ENCODE measurements at regions not wholly inside any gene's neighbourhood (a gene's known extent, or its start where the extent isn't known, plus 50 kb on each side); places are given as distances from the start of the nearest gene placed in this dataset.

DNA sequence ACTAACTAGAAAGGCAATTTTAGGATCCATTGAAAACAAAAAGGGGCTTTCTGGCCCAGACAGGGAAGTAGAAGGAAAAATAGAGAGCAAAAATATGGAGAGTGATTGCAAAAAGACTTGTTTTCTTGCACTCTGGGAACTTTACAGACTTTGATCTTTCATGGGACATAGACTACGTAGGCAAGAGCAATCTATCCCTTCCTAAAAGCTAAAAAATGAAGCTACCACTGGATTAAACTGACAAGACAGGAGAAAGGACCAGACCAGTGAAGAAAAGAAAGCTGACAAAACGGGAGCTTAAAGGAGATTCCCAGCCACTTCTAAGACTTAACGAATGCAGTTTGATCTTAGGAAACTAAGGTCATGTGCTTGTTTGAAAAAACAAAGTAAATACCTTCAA, 524.5 kb downstream of the KLF5 start:
- Histone ChIP-seq H3K27ac (peak overlapping the region in 1 of 21 experiments; percentile 52), H3K4me3 (no peak overlapping the region)

GRCh38 chr13:73580513-73581267, 521.9 kb downstream of the KLF5 start:
- H3K27ac ChIP-seq, result no peak overlapping the region
- no peak overlapping the region for H3K4me3 ChIP-seq

DNA sequence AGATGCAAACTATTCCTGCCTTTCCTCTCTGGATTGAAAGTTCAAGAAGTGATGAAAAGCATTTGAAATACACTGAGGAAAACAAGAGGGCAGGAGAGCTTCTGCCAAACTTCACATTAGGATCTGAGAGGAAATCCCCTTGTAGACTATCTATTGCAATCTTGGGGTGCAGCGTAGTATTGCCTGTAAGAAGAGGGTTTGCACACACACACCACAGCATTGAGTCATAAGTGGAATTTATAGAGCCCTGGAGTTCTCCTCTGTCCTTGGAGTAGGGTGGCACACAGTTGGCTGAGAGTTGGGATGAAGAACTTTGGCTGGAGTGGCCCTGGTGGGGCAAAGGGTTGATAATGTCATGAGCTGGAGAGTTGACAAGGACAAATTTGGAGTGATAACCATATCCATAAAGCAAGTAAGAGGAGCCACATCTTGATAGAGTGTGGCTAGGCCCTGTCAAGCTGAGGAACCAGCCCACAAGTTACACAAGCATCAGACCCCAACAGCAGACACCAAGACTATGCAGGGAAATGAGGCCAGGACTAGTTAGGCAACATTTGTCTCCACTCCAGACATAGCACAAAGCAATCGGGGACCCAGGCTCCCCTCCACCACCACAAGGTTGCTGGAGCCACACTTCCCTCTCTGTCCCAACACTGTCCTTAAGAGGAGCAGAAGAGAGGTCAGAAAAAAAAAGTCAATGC, 520.9 kb downstream of the KLF5 start:
- Histone ChIP-seq H3K27ac (no peak overlapping the region), H3K4me3 (no peak overlapping the region)

GRCh38 chr13:73578251-73578875, 519.6 kb downstream of the KLF5 start:
- Histone ChIP-seq H3K4me3 (no peak overlapping the region), H3K27ac (no peak overlapping the region)

GRCh38 chr13:73576291-73576690, 517.5 kb downstream of the KLF5 start:
- no peak overlapping the region for H3K27ac ChIP-seq
- H3K4me3 ChIP-seq, result no peak overlapping the region

DNA sequence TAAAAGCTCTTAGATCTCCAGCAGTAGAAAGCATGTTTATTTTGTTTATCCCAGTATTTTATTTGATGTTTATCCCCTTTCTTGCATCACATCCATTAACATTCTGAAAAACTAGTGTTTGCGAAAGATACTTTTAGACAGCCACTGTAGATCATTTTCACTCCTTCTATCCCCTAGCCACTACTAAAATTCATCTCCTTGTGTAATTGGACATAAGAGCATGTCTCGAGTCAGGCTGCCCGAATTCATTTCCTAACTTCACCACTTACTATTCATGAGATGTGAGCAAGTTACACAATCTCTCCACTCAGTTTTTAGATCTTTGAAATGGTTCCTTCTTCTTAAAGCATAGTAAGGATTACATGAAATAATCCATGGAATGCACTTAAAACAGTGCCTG, 514.0 kb downstream of the KLF5 start:
- H3K4me3 ChIP-seq, result no peak overlapping the region
- H3K27ac ChIP-seq, result no peak overlapping the region

DNA sequence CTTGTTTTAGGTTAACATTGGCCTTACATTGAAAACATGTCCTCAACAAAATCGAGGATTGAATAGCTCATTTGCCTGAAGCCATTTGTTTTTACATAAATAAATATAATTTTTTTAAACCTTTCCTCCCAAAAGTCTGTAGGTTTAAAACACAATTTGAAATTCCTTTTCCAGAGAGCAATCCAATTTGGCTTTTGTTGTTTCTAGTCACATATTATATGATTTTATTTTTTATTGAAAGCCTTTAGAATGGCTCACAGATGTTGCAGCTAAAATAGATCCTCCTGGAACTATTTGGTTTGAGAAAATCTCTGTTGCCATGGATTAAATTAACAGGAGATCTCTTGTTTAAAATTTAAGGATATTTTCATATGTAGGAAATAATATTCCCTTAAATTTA, 512.6 kb downstream of the KLF5 start:
- Histone ChIP-seq H3K27ac (no peak overlapping the region), H3K4me3 (no peak overlapping the region)

DNA sequence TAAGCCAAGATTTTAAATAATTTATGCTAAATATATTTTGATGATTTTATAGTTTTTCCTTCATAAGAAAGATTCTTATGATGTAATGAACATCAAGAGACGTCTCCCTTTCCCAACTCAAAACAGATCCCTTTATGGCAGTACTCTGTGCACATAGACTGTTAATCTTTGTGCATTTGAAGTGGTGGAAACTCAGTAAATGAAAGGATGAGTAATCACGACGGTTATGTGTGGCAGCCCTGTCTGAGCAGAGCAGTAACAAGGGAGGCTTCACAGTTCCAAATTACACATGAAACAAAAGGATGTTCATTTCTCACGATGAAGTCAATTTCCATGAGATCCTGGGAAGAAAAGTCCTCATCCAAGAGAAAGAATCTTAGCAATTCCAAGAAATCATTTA, 498.1 kb downstream of the KLF5 start:
- Histone ChIP-seq H3K27ac (no peak overlapping the region), H3K4me3 (no peak overlapping the region)

DNA sequence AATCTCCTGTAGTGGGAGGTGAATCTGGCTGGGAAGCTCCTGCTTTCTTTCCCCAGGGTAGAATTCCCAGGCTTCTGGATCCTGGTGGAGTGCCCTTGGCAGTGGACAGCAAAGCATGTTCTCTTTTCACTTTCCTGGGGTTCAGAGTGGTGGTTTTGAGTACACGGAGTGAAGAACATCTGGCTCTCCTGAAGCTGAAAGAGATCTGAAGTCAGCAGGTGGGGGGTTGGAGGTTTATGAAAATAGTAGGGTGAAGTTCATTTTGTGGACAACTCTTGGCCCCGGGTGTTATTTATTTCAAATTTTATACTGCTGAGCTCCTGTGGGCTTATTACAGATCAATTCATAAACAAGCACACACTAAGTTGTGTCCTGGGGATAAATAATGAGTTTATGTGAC, 497.3 kb downstream of the KLF5 start:
- Histone ChIP-seq H3K4me3 (no peak overlapping the region), H3K27ac (no peak overlapping the region)

DNA sequence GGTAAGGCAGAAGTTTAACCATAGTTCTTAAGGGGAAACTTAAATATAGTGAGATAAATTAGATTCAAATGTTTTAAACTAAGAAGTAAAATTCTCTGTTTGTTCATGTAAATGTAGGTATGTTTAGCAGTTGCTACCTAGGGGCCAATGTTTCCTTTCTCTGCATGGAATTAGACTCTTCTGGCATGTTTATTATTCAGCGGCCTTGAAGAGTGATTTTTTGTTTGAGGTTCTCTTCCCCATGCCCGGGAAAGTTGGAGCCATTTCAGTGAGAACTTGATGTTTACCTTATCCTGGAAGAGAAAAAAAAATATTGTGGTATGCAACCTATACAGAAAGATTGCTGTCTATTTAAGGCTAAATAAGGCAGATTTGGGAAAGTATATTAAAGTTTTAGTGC, 492.9 kb downstream of the KLF5 start:
- H3K4me3 ChIP-seq, result no peak overlapping the region

GRCh38 chr13:73549717-73550116, 490.9 kb downstream of the KLF5 start:
- H3K27ac ChIP-seq, result peak overlapping the region in 1 of 21 experiments; percentile 6
- no peak overlapping the region for H3K4me3 ChIP-seq

More for the DNA sequence above, 492.9 kb downstream of the KLF5 start:
- H3K27ac ChIP-seq, result no peak overlapping the region

DNA sequence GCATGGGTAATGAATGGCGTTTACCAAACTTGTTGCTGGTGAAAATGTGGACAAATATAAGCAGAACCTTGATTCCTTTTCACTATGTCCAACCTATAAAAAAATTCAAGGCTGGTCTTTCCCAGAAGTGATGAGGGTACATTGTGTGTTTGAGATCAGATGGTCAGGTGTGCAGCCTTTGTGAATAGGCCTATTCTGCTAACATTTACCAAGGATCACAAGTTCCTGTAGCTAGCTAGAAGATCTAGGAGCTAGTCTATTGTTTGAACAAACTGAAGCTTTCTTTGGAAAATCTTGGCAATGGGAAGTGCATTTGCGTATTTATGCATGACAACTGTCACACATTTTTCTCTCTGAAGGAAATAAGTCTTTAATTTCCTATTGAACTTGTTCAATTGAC, 489.6 kb downstream of the KLF5 start:
- Histone ChIP-seq H3K27ac (no peak overlapping the region), H3K4me3 (no peak overlapping the region)

DNA sequence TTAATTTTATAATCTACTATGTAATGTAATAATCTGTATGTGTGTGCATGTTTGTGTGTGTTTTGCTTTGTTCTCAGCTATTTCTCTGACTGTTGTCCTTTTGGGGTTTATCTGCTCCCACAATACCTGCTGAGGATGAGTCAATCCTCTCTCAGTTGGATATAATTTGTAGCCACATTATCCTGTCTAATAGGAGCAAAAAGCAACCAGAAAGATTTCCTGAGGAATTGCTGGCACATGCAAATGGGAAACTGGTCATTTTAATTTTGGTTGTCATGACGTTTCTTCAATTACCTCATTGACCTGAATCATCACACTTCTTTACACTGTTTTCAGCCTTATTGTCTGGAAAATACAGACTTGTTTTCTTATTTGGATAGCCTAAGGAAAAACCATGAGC, 488.4 kb downstream of the KLF5 start:
- no peak overlapping the region for H3K4me3 ChIP-seq
- no peak overlapping the region for H3K27ac ChIP-seq

DNA sequence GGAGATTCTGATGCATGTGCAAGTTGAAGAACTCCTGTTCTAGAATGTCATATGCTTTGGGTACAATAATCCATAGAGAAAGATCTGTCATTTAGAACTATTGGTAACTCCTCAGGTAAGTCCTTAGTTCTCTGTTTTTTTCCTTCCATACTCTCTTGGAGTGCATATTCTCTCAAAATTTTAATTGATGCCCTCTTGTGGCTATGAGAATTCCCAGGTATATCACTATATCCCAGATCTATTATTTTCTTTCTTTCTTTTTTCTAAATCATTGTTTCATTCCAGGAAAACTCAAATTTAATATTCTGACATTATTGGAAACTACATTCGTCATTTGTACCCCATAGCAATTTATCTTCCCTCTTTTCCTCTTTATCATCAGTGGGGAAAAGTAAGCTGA, 485.4 kb downstream of the KLF5 start:
- Histone ChIP-seq H3K4me3 (no peak overlapping the region), H3K27ac (no peak overlapping the region)

- no peak overlapping the region for H3K4me3 ChIP-seq
- H3K27ac ChIP-seq, result peak overlapping the region in 14 of 21 experiments; percentile 11 to 74 (median 40)
Observed at GRCh38 chr13:73542446-73542845, 483.6 kb downstream of the KLF5 start.

- Histone ChIP-seq H3K27ac (peak overlapping the region in 18 of 21 experiments; percentile 1 to 82 (median 70)), H3K4me3 (no peak overlapping the region)
Observed at GRCh38 chr13:73536865-73537264, 478.1 kb downstream of the KLF5 start.

GRCh38 chr13:73535341-73535740, 476.5 kb downstream of the KLF5 start:
- Histone ChIP-seq H3K27ac (peak overlapping the region in 11 of 21 experiments; percentile 29 to 82 (median 70)), H3K4me3 (no peak overlapping the region)

GRCh38 chr13:73532987-73533510, 474.2 kb downstream of the KLF5 start:
- peak overlapping the region in 15 of 21 experiments; percentile 22 to 78 (median 57) for H3K27ac ChIP-seq

DNA sequence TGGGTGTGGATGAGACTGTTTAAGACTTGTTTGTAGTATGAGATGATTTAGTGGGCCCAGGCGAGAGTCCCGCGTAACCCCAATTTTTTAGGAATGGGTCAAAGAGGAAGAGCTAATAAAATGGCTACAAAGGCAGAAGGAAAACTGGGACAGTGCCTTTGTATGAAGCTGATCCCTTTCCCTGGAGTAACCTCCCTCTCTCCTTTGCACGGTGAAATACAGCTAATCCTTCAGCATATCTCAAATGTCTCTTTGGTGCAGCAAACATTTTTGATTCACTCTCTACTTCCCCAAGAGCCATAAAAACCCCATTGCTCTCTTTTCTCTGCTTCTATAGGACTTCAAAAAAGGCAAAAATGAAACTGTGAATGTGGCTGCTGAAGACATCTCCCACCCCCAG, 473.8 kb downstream of the KLF5 start:
- Histone ChIP-seq H3K27ac (peak overlapping the region in 14 of 21 experiments; percentile 29 to 78 (median 58)), H3K4me3 (no peak overlapping the region)

More at GRCh38 chr13:73532987-73533510, 474.2 kb downstream of the KLF5 start:
- H3K4me3 ChIP-seq, result no peak overlapping the region

DNA sequence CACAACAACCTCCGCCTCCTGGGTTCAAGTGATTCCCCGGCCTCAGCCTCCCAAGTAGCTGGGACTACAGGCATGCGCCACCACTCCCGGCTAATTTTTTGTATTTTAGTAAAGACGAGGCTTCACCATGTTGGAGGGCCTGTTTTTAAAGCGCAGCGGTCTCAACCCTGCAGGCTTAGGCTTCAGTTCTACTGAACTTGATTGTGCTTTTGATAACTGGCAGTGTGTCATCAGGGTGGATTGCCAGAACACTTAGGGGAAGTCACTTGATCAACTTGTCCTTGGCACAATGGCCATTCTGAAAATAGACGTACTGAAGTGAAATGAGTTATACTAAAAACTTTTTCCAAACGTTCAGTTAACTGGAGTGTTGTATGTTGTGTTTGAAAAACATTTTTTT, 472.2 kb downstream of the KLF5 start:
- Histone ChIP-seq H3K27ac (peak overlapping the region in 6 of 21 experiments; percentile 24 to 78 (median 63)), H3K4me3 (no peak overlapping the region)
